Neural cell (in vitro differentiated cells): ENCODE measurements at regions not wholly inside any gene's neighbourhood (a gene's known extent, or its start where the extent isn't known, plus 50 kb on each side); places are given as distances from the start of the nearest gene placed in this dataset.

ENCODE experiments used
- H2AFZ ChIP-seq: fragments of 200-600, 300-800 bp; sonication (generic), shearing (Covaris generic); 2 replicates; pipeline ENCODE4 v1.6.0; 2014; ENCODE audit warnings: low read depth, mild to moderate bottlenecking, antibody characterized with exemption, low read length, moderate library complexity
- H3F3A ChIP-seq: fragments of 200-600 bp; shearing (Covaris generic); 2 replicates; pipeline ENCODE4 v1.6.1; 2016; ENCODE audit warnings: mild to moderate bottlenecking, moderate library complexity, mixed read lengths, antibody characterized with exemption, low read length; ENCODE audit not compliant: insufficient read depth, poor library complexity, severe bottlenecking
- H3K27ac ChIP-seq: fragments of 200-600, 300-800 bp; sonication (generic), shearing (Covaris generic); 2 replicates; pipeline ENCODE4 v1.5.1; 2014; ENCODE audit warnings: mild to moderate bottlenecking, low read length, moderate library complexity
- H3K27me3 ChIP-seq: fragments of 300-800, 200-600 bp; sonication (generic), shearing (Covaris generic); 2 replicates; pipeline ENCODE4 v1.6.0; 2014; ENCODE audit warnings: mild to moderate bottlenecking, low read depth, low read length, moderate library complexity; ENCODE audit not compliant: insufficient read depth
- H3K36me3 ChIP-seq: fragments of 300-800, 200-600 bp; sonication (generic), shearing (Covaris generic); 2 replicates; pipeline ENCODE4 v1.5.1; 2014; ENCODE audit warnings: mild to moderate bottlenecking, antibody characterized with exemption, low read length, moderate library complexity; ENCODE audit not compliant: insufficient read depth
- H3K4me2 ChIP-seq: fragments of 300-800, 200-600 bp; sonication (generic), shearing (Covaris generic); 2 replicates; pipeline ENCODE4 v1.6.0; 2014; ENCODE audit warnings: mild to moderate bottlenecking, low read length
- H3K4me3 ChIP-seq: fragments of 300-800, 200-600 bp; sonication (generic), shearing (Covaris generic); 2 replicates; pipeline ENCODE4 v1.5.1; 2014; ENCODE audit warnings: mild to moderate bottlenecking, low read length, moderate library complexity
- H3K79me2 ChIP-seq: fragments of 200-600 bp; shearing (Covaris generic); replicated peaks from 2 replicates; pipeline ENCODE4 v1.6.0; 2014; ENCODE audit warnings: mild to moderate bottlenecking, low read length, moderate library complexity; ENCODE audit not compliant: insufficient read depth
- H3K9ac ChIP-seq: fragments of 300-800, 200-600 bp; sonication (generic), shearing (Covaris generic); 2 replicates; pipeline ENCODE4 v1.6.1; 2016; ENCODE audit warnings: mild to moderate bottlenecking, low read length, mixed read lengths
- H3K9me2 ChIP-seq: fragments of 200-600 bp; shearing (Covaris generic); 2 replicates; pipeline ENCODE4 v1.6.1; 2016; ENCODE audit warnings: mild to moderate bottlenecking, low read length, mixed read lengths; ENCODE audit not compliant: insufficient read depth
- H3K9me3 ChIP-seq: fragments of 200-600, 300-800 bp; sonication (generic), shearing (Covaris generic); 2 replicates; pipeline ENCODE4 v1.6.1; 2016; ENCODE audit warnings: mild to moderate bottlenecking, mixed run types, low read length, moderate library complexity, mixed read lengths
- H4K20me1 ChIP-seq: fragments of 200-600 bp; shearing (Covaris generic); 2 replicates; pipeline ENCODE4 v1.6.1; 2016; ENCODE audit warnings: mild to moderate bottlenecking, mixed run types; ENCODE audit not compliant: insufficient read depth
- EP300 ChIP-seq: fragments of 450-650 bp; conservative IDR thresholded peaks from 2 replicates; pipeline ENCODE4 v1.6.1; 2014; ENCODE audit warnings: antibody characterized with exemption, mild to moderate bottlenecking, moderate library complexity; ENCODE audit not compliant: poor library complexity, severe bottlenecking
- EZH2 ChIP-seq: fragments of 200-600, 300-800 bp; shearing (Covaris generic), sonication (generic); IDR thresholded peaks from 2 replicates; pipeline ENCODE4 v1.6.1; 2014; ENCODE audit warnings: antibody characterized with exemption, low read length, borderline replicate concordance, mild to moderate bottlenecking; ENCODE audit not compliant: insufficient read depth, poor library complexity, severe bottlenecking
- MXI1 ChIP-seq: fragments of 450-650 bp; conservative IDR thresholded peaks from 2 replicates; pipeline ENCODE4 v1.6.1; 2014; ENCODE audit warnings: antibody characterized with exemption, mild to moderate bottlenecking; ENCODE audit not compliant: poor library complexity, severe bottlenecking
- POLR2AphosphoS5 ChIP-seq: IDR thresholded peaks from 2 replicates; pipeline ENCODE4 v1.6.1; 2012
- RAD21 ChIP-seq: fragments of 450-650 bp; conservative IDR thresholded peaks from 2 replicates; pipeline ENCODE4 v1.6.1; 2014; ENCODE audit warnings: antibody characterized with exemption, mild to moderate bottlenecking, moderate library complexity
- SMC3 ChIP-seq: fragments of 450-650 bp; conservative IDR thresholded peaks from 2 replicates; pipeline ENCODE4 v1.6.1; 2014; ENCODE audit warnings: antibody characterized with exemption, mild to moderate bottlenecking, moderate library complexity; ENCODE audit not compliant: poor library complexity
- TAF1 ChIP-seq: IDR thresholded peaks from 2 replicates; pipeline ENCODE4 v1.6.1; 2012; ENCODE audit warnings: low read depth
- TF ChIP-seq, protein P1 (sequence below): fragments of 450-650 bp; IDR thresholded peaks from 2 replicates; pipeline ENCODE4 v1.5.1; 2014; ENCODE audit warnings: antibody characterized with exemption, mild to moderate bottlenecking, moderate library complexity; ENCODE audit not compliant: poor library complexity, severe bottlenecking
- TF ChIP-seq, protein P2 (sequence below): IDR thresholded peaks from 2 replicates; pipeline ENCODE4 v1.6.1; 2012; ENCODE audit warnings: borderline replicate concordance

DNA sequence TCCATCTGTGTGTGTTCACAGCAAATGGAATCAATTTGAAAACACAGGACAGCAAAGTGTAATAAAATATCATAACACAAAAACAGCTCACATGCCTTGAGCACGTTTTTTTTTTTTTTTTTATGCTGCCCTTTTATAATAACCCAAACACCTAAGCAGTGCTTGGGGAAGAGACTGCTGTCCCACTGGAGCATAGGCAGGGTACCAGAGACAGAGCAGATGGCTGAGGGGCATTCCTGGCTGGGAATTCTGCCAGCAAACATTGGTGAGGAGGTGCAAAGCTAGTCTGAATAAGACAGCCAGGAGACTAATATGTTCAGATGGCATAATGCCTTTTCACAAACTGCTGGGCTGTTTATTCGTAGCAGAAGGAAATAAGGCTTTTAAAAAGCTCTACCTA, 58.1 kb upstream of the SV2C start:
- TF ChIP-seq POLR2AphosphoS5: no peak
- TF ChIP-seq, protein P1, sequence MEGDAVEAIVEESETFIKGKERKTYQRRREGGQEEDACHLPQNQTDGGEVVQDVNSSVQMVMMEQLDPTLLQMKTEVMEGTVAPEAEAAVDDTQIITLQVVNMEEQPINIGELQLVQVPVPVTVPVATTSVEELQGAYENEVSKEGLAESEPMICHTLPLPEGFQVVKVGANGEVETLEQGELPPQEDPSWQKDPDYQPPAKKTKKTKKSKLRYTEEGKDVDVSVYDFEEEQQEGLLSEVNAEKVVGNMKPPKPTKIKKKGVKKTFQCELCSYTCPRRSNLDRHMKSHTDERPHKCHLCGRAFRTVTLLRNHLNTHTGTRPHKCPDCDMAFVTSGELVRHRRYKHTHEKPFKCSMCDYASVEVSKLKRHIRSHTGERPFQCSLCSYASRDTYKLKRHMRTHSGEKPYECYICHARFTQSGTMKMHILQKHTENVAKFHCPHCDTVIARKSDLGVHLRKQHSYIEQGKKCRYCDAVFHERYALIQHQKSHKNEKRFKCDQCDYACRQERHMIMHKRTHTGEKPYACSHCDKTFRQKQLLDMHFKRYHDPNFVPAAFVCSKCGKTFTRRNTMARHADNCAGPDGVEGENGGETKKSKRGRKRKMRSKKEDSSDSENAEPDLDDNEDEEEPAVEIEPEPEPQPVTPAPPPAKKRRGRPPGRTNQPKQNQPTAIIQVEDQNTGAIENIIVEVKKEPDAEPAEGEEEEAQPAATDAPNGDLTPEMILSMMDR: no peak
- no peak for TF ChIP-seq TAF1
- no peak for TF ChIP-seq EP300
- no peak for TF ChIP-seq MXI1
- TF ChIP-seq EZH2: no peak
- TF ChIP-seq RAD21: no peak
- TF ChIP-seq, protein P2, sequence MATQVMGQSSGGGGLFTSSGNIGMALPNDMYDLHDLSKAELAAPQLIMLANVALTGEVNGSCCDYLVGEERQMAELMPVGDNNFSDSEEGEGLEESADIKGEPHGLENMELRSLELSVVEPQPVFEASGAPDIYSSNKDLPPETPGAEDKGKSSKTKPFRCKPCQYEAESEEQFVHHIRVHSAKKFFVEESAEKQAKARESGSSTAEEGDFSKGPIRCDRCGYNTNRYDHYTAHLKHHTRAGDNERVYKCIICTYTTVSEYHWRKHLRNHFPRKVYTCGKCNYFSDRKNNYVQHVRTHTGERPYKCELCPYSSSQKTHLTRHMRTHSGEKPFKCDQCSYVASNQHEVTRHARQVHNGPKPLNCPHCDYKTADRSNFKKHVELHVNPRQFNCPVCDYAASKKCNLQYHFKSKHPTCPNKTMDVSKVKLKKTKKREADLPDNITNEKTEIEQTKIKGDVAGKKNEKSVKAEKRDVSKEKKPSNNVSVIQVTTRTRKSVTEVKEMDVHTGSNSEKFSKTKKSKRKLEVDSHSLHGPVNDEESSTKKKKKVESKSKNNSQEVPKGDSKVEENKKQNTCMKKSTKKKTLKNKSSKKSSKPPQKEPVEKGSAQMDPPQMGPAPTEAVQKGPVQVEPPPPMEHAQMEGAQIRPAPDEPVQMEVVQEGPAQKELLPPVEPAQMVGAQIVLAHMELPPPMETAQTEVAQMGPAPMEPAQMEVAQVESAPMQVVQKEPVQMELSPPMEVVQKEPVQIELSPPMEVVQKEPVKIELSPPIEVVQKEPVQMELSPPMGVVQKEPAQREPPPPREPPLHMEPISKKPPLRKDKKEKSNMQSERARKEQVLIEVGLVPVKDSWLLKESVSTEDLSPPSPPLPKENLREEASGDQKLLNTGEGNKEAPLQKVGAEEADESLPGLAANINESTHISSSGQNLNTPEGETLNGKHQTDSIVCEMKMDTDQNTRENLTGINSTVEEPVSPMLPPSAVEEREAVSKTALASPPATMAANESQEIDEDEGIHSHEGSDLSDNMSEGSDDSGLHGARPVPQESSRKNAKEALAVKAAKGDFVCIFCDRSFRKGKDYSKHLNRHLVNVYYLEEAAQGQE: no peak
- no peak for TF ChIP-seq SMC3
- H2AFZ ChIP-seq: no peak overlapping the region
- H3K4me2 ChIP-seq: no peak overlapping the region
- H3K36me3 ChIP-seq: no peaks in the 10 kb centered on the region
- H3K9me2 ChIP-seq: no peaks in the 10 kb centered on the region
- no peak overlapping the region for H3K9ac ChIP-seq
- no peaks in the 10 kb centered on the region for H3F3A ChIP-seq
- H3K9me3 ChIP-seq: no peaks in the 10 kb centered on the region
- no peaks in the 10 kb centered on the region for H3K27me3 ChIP-seq
- H3K79me2 ChIP-seq: no peaks in the 10 kb centered on the region
- no peak overlapping the region for H3K4me3 ChIP-seq
- no peak overlapping the region for H3K27ac ChIP-seq
- H4K20me1 ChIP-seq: no peaks in the 10 kb centered on the region

DNA sequence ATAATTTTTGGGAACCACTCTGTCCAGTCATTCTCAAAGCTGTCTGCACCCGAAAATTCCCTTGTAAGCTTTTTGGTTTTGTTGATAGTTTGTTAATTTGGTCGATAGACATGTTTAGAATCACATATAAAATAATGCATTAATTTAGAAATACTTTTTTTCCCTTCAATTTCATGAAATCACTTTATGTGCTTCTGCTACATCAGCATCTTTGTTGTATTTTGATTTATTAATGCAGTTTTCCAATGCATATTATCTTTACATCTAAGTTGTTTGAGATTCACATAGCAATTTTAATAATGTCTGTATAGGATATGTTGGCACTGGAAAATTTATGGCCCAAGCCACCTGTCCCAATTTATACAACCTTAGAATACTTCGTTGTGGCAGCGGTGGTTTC, 60.6 kb upstream of the SV2C start:
- Histone ChIP-seq H4K20me1 (no peaks in the 10 kb centered on the region), H3K4me2 (no peak overlapping the region), H3K27ac (no peak overlapping the region), H3K9me2 (no peaks in the 10 kb centered on the region), H3K9ac (no peak overlapping the region), H3K36me3 (no peaks in the 10 kb centered on the region), H3K79me2 (no peaks in the 10 kb centered on the region), H3K27me3 (no peaks in the 10 kb centered on the region), H3K9me3 (no peaks in the 10 kb centered on the region), H3F3A (no peaks in the 10 kb centered on the region), H3K4me3 (no peak overlapping the region), H2AFZ (no peak overlapping the region)
- TF ChIP-seq, protein P1: no peak
- TF ChIP-seq RAD21 (no peak), EP300 (no peak), POLR2AphosphoS5 (no peak), EZH2 (no peak), MXI1 (no peak), TAF1 (no peak), SMC3 (no peak)
- TF ChIP-seq, protein P2: no peak
